ENCODE measurements at regions not wholly inside any gene's neighbourhood (a gene's known extent, or its start where the extent isn't known, plus 50 kb on each side); places are given as distances from the start of the nearest gene placed in this dataset.

DNA sequence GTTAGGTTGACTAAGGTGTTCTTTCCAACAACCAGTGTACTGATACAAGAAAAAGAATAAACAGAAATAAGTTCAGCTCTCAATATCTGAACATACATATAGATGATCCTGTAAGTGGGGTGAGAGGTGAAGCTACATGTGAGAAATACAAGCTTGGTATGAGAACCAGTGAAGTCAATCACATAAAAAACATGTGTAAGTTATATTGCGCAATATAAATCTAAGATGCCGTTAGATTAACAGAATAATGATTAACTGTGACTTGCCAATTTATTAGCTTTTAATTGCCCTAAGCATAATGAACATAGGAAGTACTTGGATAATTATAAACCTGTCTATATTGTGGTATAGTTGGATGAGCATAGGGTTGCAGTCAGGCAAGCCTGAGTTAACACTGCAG, 1597.1 kb upstream of the GOT2 start (continued):
- TF ChIP-seq EP300 (IDR thresholded peaks at IDR 0.05; ENCODE audit: borderline replicate concordance in 1 of 2, control insufficient read depth in 1 of 2, low read depth in 2 of 2, low read length in 2 of 2), result no peak
- TF ChIP-seq ZNF24 (IDR thresholded peaks at IDR 0.05), result no peak
- no peak for TF ChIP-seq MXI1 (IDR thresholded peaks at IDR 0.05; ENCODE audit: low read depth, low read length)
- TF ChIP-seq ZBED1 (IDR thresholded peaks at IDR 0.05; ENCODE audit: borderline replicate concordance), result no peak

GRCh38 chr16:60329108-60329507, 1595.0 kb upstream of the GOT2 start:
- Histone ChIP-seq H3K27ac (ENCODE audit: control insufficient read depth, insufficient read depth) (no peak overlapping the region), H3K9me3 (replicated peaks; ENCODE audit: control insufficient read depth, insufficient read depth, low read length) (no peaks in the 10 kb centered on the region), H3K79me2 (ENCODE audit: control insufficient read depth, insufficient read depth, low read length) (no peaks in the 10 kb centered on the region), H3K4me1 (ENCODE audit: control insufficient read depth, insufficient read depth, low read length) (no peaks in the 10 kb centered on the region), H3K4me2 (ENCODE audit: control insufficient read depth, insufficient read depth) (no peak overlapping the region), H3K9ac (ENCODE audit: control insufficient read depth, insufficient read depth, low read length) (no peak overlapping the region), H3K27me3 (replicated peaks in 1 of 2; ENCODE audit: control insufficient read depth in 2 of 2, insufficient read depth in 2 of 2, low read length in 1 of 2) (no peaks in the 10 kb centered on the region), H3K36me3 (ENCODE audit: control insufficient read depth in 2 of 2, insufficient read depth in 2 of 2, low read length in 1 of 2) (no peaks in the 10 kb centered on the region), H3K4me3 (no peak overlapping the region), H2AFZ (ENCODE audit: control insufficient read depth, low read depth, low read length) (no peak overlapping the region), H4K20me1 (ENCODE audit: control insufficient read depth, insufficient read depth) (no peaks in the 10 kb centered on the region)
- CTCF ChIA-PET, result no interaction called here
- DNase-seq (ENCODE audit: low read depth, low spot score), result no peak
- peak; percentile 29; the same call in 1 of the 3 replicates for ATAC-seq
- SMC1A ChIA-PET (ENCODE audit: uncharacterized antibody, unreplicated experiment), result no interaction called here
- intact Hi-C loops (cut with micrococcal nuclease; ENCODE audit: unreplicated experiment) (no loop called here), in situ Hi-C loops (cut with MboI) (no loop called here)
- FAIRE-seq, result no peak
- no TSS peak for BruUV-seq (replicated peaks)
- RAD21 ChIA-PET (ENCODE audit: unreplicated experiment), result no interaction called here
- POLR2A ChIA-PET, result no interaction called here
- WGBS (ENCODE audit: insufficient coverage, insufficient replicate concordance, low lambda C conversion rate, missing lambda C conversion rate), result 21% methylated on average over 2 of the region's 2 CpGs
- TF ChIP-seq JUNB (IDR thresholded peaks at IDR 0.05), result peak; percentile 73
- no peak for TF ChIP-seq RELA (IDR thresholded peaks at IDR 0.05; ENCODE audit: borderline replicate concordance, partially characterized antibody)
- TF ChIP-seq ZNF217 (IDR thresholded peaks at IDR 0.05), result no peak
- TF ChIP-seq ZBTB40 (IDR thresholded peaks at IDR 0.05; ENCODE audit: borderline replicate concordance), result no peak
- TF ChIP-seq ZSCAN29 (IDR thresholded peaks at IDR 0.05), result no peak
- no peak for TF ChIP-seq NFYA (IDR thresholded peaks at IDR 0.05; ENCODE audit: borderline replicate concordance, low read depth, low read length)
- no peak for TF ChIP-seq TCF7 (IDR thresholded peaks at IDR 0.05; ENCODE audit: borderline replicate concordance)
- no peak for TF ChIP-seq IRF4 (IDR thresholded peaks at IDR 0.05; ENCODE audit: low read depth, low read length)
- TF ChIP-seq ETV6 (conservative IDR thresholded peaks at IDR 0.05 in 1 of 2, IDR thresholded peaks at IDR 0.05 in 1 of 2; ENCODE audit: borderline replicate concordance in 1 of 2, low read depth in 1 of 2), result peak in 1 of 2 experiments; percentile 19; a peak in 1 of 4 replicates
- no peak for TF ChIP-seq IKZF2 (IDR thresholded peaks at IDR 0.05)
- no peak for TF ChIP-seq PML (IDR thresholded peaks at IDR 0.05; ENCODE audit: low read length)
- no peak for TF ChIP-seq KLF5 (IDR thresholded peaks at IDR 0.05; ENCODE audit: partially characterized antibody)
- TF ChIP-seq, protein P1, sequence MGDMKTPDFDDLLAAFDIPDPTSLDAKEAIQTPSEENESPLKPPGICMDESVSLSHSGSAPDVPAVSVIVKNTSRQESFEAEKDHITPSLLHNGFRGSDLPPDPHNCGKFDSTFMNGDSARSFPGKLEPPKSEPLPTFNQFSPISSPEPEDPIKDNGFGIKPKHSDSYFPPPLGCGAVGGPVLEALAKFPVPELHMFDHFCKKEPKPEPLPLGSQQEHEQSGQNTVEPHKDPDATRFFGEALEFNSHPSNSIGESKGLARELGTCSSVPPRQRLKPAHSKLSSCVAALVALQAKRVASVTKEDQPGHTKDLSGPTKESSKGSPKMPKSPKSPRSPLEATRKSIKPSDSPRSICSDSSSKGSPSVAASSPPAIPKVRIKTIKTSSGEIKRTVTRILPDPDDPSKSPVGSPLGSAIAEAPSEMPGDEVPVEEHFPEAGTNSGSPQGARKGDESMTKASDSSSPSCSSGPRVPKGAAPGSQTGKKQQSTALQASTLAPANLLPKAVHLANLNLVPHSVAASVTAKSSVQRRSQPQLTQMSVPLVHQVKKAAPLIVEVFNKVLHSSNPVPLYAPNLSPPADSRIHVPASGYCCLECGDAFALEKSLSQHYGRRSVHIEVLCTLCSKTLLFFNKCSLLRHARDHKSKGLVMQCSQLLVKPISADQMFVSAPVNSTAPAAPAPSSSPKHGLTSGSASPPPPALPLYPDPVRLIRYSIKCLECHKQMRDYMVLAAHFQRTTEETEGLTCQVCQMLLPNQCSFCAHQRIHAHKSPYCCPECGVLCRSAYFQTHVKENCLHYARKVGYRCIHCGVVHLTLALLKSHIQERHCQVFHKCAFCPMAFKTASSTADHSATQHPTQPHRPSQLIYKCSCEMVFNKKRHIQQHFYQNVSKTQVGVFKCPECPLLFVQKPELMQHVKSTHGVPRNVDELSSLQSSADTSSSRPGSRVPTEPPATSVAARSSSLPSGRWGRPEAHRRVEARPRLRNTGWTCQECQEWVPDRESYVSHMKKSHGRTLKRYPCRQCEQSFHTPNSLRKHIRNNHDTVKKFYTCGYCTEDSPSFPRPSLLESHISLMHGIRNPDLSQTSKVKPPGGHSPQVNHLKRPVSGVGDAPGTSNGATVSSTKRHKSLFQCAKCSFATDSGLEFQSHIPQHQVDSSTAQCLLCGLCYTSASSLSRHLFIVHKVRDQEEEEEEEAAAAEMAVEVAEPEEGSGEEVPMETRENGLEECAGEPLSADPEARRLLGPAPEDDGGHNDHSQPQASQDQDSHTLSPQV (IDR thresholded peaks at IDR 0.05), result no peak
- TF ChIP-seq LARP7 (IDR thresholded peaks at IDR 0.05), result no peak
